Mesenchymal stem cell (in vitro differentiated cells and primary cell): ENCODE measurements at regions not wholly inside any gene's neighbourhood (a gene's known extent, or its start where the extent isn't known, plus 50 kb on each side); places are given as distances from the start of the nearest gene placed in this dataset.

Experiments
- DNase-seq: peaks from one replicate; pipeline ENCODE4 v3.0.0-alpha.2; 2013
- H2AFZ ChIP-seq: one replicate; pipeline ENCODE4 v1.6.1; 2013; ENCODE audit warnings: low read depth, mild to moderate bottlenecking, control low read depth, inconsistent platforms, low read length, moderate library complexity
- H2AK5ac ChIP-seq: 2 replicates; pipeline ENCODE4 v1.6.1; 2013; ENCODE audit warnings: low read length, moderate library complexity, mild to moderate bottlenecking, inconsistent platforms; ENCODE audit not compliant: severe bottlenecking
- H2BK120ac ChIP-seq: one replicate; pipeline ENCODE4 v1.6.1; 2013; ENCODE audit warnings: low read depth, mild to moderate bottlenecking, inconsistent platforms, low read length, moderate library complexity
- H2BK12ac ChIP-seq, 2 experiments: one replicate each; pipeline ENCODE4 v1.6.1; 2013; ENCODE audit warnings: inconsistent platforms in 2 of 2, low read length in 2 of 2, mild to moderate bottlenecking in 2 of 2, moderate library complexity in 2 of 2, control low read depth in 1 of 2
- H2BK15ac ChIP-seq: one replicate; pipeline ENCODE4 v1.6.1; 2013; ENCODE audit warnings: mild to moderate bottlenecking, low read depth, inconsistent platforms; ENCODE audit not compliant: poor library complexity, severe bottlenecking
- H2BK5ac ChIP-seq: 2 replicates; pipeline ENCODE4 v1.6.1; 2013; ENCODE audit warnings: low read depth, mild to moderate bottlenecking, low read length, control low read depth, inconsistent platforms; ENCODE audit not compliant: poor library complexity, severe bottlenecking
- H3K14ac ChIP-seq, 2 experiments: one replicate each; pipeline ENCODE4 v1.6.1; 2013; ENCODE audit warnings: inconsistent platforms in 2 of 2, low read length in 2 of 2, control low read depth in 1 of 2, mild to moderate bottlenecking in 1 of 2, moderate library complexity in 1 of 2
- H3K18ac ChIP-seq, 2 experiments: one replicate each; pipeline ENCODE4 v1.6.1; 2013; ENCODE audit warnings: inconsistent platforms in 2 of 2, low read length in 2 of 2, control low read depth in 1 of 2, low read depth in 1 of 2, mild to moderate bottlenecking in 1 of 2
- H3K23ac ChIP-seq, 2 experiments: one replicate each; pipeline ENCODE4 v1.6.1; 2013; ENCODE audit warnings: inconsistent platforms in 2 of 2, low read length in 2 of 2, mild to moderate bottlenecking in 2 of 2, moderate library complexity in 2 of 2, control low read depth in 1 of 2
- H3K27ac ChIP-seq: 2 replicates; pipeline ENCODE4 v1.5.1; 2013; ENCODE audit warnings: mild to moderate bottlenecking, moderate library complexity, low read length, control low read depth, inconsistent platforms; ENCODE audit not compliant: poor library complexity, severe bottlenecking
- H3K27me3 ChIP-seq, 2 experiments: 2 replicates each; pipeline versions ENCODE4 v1.6.1 to v1.7.0; 2013; ENCODE audit warnings: low read length in 2 of 2, mild to moderate bottlenecking in 2 of 2, moderate library complexity in 2 of 2, control low read depth in 1 of 2, inconsistent platforms in 1 of 2; ENCODE audit not compliant: control insufficient read depth in 1 of 2, insufficient read depth in 1 of 2
- H3K36me3 ChIP-seq, 2 experiments: 2 replicates each; pipeline versions ENCODE4 v1.6.1 to v1.7.0; 2013; ENCODE audit warnings: low read length in 2 of 2, control low read depth in 1 of 2, inconsistent platforms in 1 of 2, low read depth in 1 of 2, mild to moderate bottlenecking in 1 of 2; ENCODE audit not compliant: insufficient read depth in 2 of 2, control insufficient read depth in 1 of 2
- H3K4ac ChIP-seq, 2 experiments: one replicate each; pipeline ENCODE4 v1.6.1; 2013; ENCODE audit warnings: inconsistent platforms in 2 of 2, low read length in 2 of 2, mild to moderate bottlenecking in 2 of 2, moderate library complexity in 2 of 2, control low read depth in 1 of 2, low read depth in 1 of 2
- H3K4me1 ChIP-seq: 2 replicates; pipeline ENCODE4 v1.6.1; 2013; ENCODE audit warnings: low read depth, low read length, control low read depth; ENCODE audit not compliant: control insufficient read depth, insufficient read depth
- H3K4me2 ChIP-seq: 2 replicates; pipeline ENCODE4 v1.6.1; 2013; ENCODE audit warnings: low read length, mild to moderate bottlenecking, inconsistent platforms; ENCODE audit not compliant: poor library complexity, severe bottlenecking
- H3K4me3 ChIP-seq, 2 experiments: 2 replicates each; pipeline versions ENCODE4 v1.5.1 to v1.7.0; 2013; ENCODE audit warnings: low read length in 2 of 2, mild to moderate bottlenecking in 2 of 2, control low read depth in 1 of 2, low read depth in 1 of 2; ENCODE audit not compliant: insufficient read depth in 1 of 2
- H3K79me1 ChIP-seq: replicated peaks from 2 replicates; pipeline ENCODE4 v1.6.1; 2013; ENCODE audit warnings: mild to moderate bottlenecking, control low read depth, low read length, inconsistent platforms; ENCODE audit not compliant: poor library complexity, severe bottlenecking
- H3K9ac ChIP-seq: 2 replicates; pipeline ENCODE4 v1.7.0; 2013; ENCODE audit warnings: mild to moderate bottlenecking, low read length, moderate library complexity
- H3K9me3 ChIP-seq: 2 replicates; pipeline ENCODE4 v1.7.0; 2013; ENCODE audit warnings: mild to moderate bottlenecking, low read length; ENCODE audit not compliant: control insufficient read depth
- H4K8ac ChIP-seq: one replicate; pipeline ENCODE4 v1.6.1; 2013; ENCODE audit warnings: inconsistent platforms, mild to moderate bottlenecking, low read length, moderate library complexity
- H4K91ac ChIP-seq: one replicate; pipeline ENCODE4 v1.6.1; 2013; ENCODE audit warnings: mild to moderate bottlenecking, low read length, inconsistent platforms
- WGBS: methylation state at CpG from one replicate; pipeline ENCODE4 v1.1.7; 2013; ENCODE audit warnings: mixed read lengths; 5-methylcytosine and 5-hydroxymethylcytosine counted together

DNA sequence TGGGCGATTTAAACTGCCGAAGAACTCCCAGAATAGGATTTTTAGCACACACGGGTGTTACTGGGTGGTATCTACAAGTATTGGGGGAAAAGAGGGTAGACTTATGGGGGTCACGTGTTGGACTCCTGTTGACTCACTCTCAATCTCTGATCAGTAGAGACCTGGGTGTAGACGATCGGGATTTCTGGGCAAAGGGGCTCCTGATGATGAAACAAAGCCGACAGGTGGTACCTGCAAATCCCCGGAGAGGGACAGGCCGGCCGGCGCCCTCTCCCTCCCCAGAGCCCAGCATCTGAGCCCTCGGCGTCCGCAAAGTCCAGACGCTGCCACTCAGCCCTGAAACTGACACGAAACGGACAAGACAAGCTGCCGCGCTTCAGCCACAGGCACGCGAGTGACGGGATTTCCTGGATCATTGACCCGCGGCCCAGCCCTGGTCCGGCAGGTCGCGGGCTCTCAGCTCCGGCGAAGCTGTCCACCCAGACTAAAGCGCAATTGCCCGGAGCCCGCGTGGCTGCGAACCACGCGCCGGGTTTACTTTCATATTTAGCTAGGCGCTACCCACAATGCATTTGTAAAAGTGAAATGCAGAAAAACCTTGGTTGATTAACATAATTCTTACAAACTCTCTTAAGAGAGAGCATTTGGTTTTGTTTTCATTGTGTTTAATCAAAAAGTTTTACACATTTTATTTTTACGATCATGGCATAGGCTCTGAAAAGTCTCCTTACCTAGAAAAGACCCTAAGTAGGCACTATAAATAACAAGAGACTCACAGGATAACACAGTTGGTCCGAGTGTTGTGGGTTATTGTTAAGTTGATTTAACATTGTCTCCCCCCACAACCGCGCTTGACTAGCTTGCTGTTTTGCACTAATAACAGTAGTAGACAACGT, 56.9 kb upstream of the EZH2 start:
- Histone ChIP-seq H2AK5ac (no peak overlapping the region), H2AFZ (peak overlapping the region; percentile 79), H3K4me2 (peak overlapping the region; percentile 78), H3K36me3 (no peaks in the 10 kb centered on the region), H2BK120ac (peak overlapping the region; percentile 77), H3K9ac (peak overlapping the region; percentile 97), H4K91ac (peak overlapping the region; percentile 93), H3K23ac (no peak overlapping the region), H3K27ac (peak overlapping the region; percentile 63), H3K79me1 (no peaks in the 10 kb centered on the region), H3K4me1 (peaks cover 1% of the 10 kb centered on the region), H2BK5ac (no peak overlapping the region), H3K4me3 (peak overlapping the region; percentile 97), H3K9me3 (no peaks in the 10 kb centered on the region), H3K4ac (no peak overlapping the region), H4K8ac (peak overlapping the region; percentile 80), H3K18ac (peak overlapping the region; percentile 91 to 94), H3K14ac (peak overlapping the region in 1 of 2 experiments; percentile 93), H2BK12ac (peak overlapping the region; percentile 23 to 50), H3K27me3 (no peaks in the 10 kb centered on the region), H2BK15ac (peak overlapping the region; percentile 83)
- 5% methylated on average over 27 of the region's 43 CpGs for WGBS
- peak; percentile 89 for DNase-seq

DNA sequence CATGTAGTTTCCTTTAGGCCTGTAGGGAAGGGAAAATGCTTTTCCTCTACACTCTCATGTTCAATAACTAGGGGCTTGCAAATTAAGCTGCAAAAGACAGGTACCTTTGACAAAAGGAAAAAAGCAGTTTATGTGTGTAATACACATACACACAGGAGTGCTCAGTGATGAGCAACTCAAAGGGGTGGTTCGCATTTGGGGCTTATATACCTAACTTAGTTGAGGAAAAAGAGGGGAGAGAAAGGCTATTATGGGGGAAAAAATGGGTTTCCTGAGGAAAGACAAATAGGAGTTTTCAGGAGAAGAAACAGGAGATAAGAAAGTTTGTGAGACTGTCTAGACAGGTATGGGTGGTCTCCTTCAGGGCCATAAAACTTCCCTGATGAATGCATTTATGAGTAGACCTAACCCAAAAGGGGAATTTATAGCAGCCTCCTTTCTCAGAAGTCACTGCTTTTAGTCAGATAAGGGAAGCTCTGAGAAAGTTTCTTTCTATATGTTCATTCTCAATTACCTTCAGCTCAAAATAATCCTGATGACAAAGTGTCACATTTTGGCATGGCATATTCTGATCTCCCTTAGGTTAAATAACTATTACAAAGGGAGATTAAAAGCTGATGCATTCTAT, 55.2 kb upstream of the EZH2 start:
- no peak overlapping the region for H4K8ac ChIP-seq
- H3K4me3 ChIP-seq = no peak overlapping the region
- no peak overlapping the region for H2BK120ac ChIP-seq
- no peak overlapping the region for H2BK15ac ChIP-seq
- no peak overlapping the region for H4K91ac ChIP-seq
- no peak overlapping the region for H3K4me2 ChIP-seq
- H3K36me3 ChIP-seq = no peaks in the 10 kb centered on the region
- H3K79me1 ChIP-seq = no peaks in the 10 kb centered on the region
- H3K4me1 ChIP-seq = peaks cover 1% of the 10 kb centered on the region
- no peak overlapping the region for H3K18ac ChIP-seq
- H3K27me3 ChIP-seq = no peaks in the 10 kb centered on the region
- DNase-seq = no peak
- no peak overlapping the region for H3K27ac ChIP-seq
- no peak overlapping the region for H3K9ac ChIP-seq
- H3K14ac ChIP-seq = no peak overlapping the region
- no peak overlapping the region for H3K23ac ChIP-seq
- WGBS = 94% methylated on average over 1 of the region's 1 CpG
- no peaks in the 10 kb centered on the region for H3K9me3 ChIP-seq
- H2BK12ac ChIP-seq = no peak overlapping the region
- no peak overlapping the region for H3K4ac ChIP-seq
- H2AFZ ChIP-seq = no peak overlapping the region
- no peak overlapping the region for H2AK5ac ChIP-seq
- no peak overlapping the region for H2BK5ac ChIP-seq

GRCh38 chr7:148935451-148935850, 51.4 kb upstream of the EZH2 start:
- H2BK15ac ChIP-seq = no peak overlapping the region
- WGBS = 94% methylated on average over 5 of the region's 5 CpGs
- H2AFZ ChIP-seq = no peak overlapping the region
- no peak overlapping the region for H2BK120ac ChIP-seq
- H3K4me1 ChIP-seq = no peaks in the 10 kb centered on the region
- H3K14ac ChIP-seq = no peak overlapping the region
- H2BK12ac ChIP-seq = no peak overlapping the region
- no peaks in the 10 kb centered on the region for H3K27me3 ChIP-seq
- H3K27ac ChIP-seq = no peak overlapping the region
- no peaks in the 10 kb centered on the region for H3K36me3 ChIP-seq
- no peak overlapping the region for H2BK5ac ChIP-seq
- no peak overlapping the region for H3K18ac ChIP-seq
- no peak overlapping the region for H4K8ac ChIP-seq
- H3K23ac ChIP-seq = no peak overlapping the region
- H3K4ac ChIP-seq = no peak overlapping the region
- no peak overlapping the region for H3K9ac ChIP-seq
- no peaks in the 10 kb centered on the region for H3K79me1 ChIP-seq
- no peak overlapping the region for H3K4me3 ChIP-seq
- DNase-seq = no peak
- no peak overlapping the region for H4K91ac ChIP-seq
- no peak overlapping the region for H2AK5ac ChIP-seq
- no peaks in the 10 kb centered on the region for H3K9me3 ChIP-seq
- H3K4me2 ChIP-seq = no peak overlapping the region
